ENCODE measurements at regions not wholly inside any gene's neighbourhood (a gene's known extent, or its start where the extent isn't known, plus 50 kb on each side); places are given as distances from the start of the nearest gene placed in this dataset.

GRCh38 chr1:208885650-208886049 is 641.5 kb upstream of the PLXNA2 start:
- in situ Hi-C loops (cut with HindIII; ENCODE audit: low pct_unique_long_range_greater_than_20kb, low sequenced_read_pairs): no loop called here
- TF ChIP-seq JUND (IDR thresholded peaks at IDR 0.05; ENCODE audit: low read depth): no peak
- DNase-seq (ENCODE audit: low read depth in 1 of 2, low spot score in 1 of 2): no peak

GRCh38 chr1:208888376-208888775 is 644.2 kb upstream of the PLXNA2 start:
- TF ChIP-seq JUND (IDR thresholded peaks at IDR 0.05; ENCODE audit: low read depth): no peak
- in situ Hi-C loops (cut with HindIII; ENCODE audit: low pct_unique_long_range_greater_than_20kb, low sequenced_read_pairs): no loop called here
- no peak for DNase-seq (ENCODE audit: low read depth in 1 of 2, low spot score in 1 of 2)

- in situ Hi-C loops (cut with HindIII; ENCODE audit: low pct_unique_long_range_greater_than_20kb, low sequenced_read_pairs): no loop called here
- DNase-seq (ENCODE audit: low read depth in 1 of 2, low spot score in 1 of 2): no peak
- TF ChIP-seq JUND (IDR thresholded peaks at IDR 0.05; ENCODE audit: low read depth): no peak
Observed at GRCh38 chr1:208892147-208892546, 648.0 kb upstream of the PLXNA2 start.

- TF ChIP-seq JUND (IDR thresholded peaks at IDR 0.05; ENCODE audit: low read depth): no peak
- in situ Hi-C loops (cut with HindIII; ENCODE audit: low pct_unique_long_range_greater_than_20kb, low sequenced_read_pairs): no loop called here
- DNase-seq (ENCODE audit: low read depth in 1 of 2, low spot score in 1 of 2): no peak
Observed at GRCh38 chr1:208893251-208893650, 649.1 kb upstream of the PLXNA2 start.

GRCh38 chr1:208895181-208895580 is 651.0 kb upstream of the PLXNA2 start:
- in situ Hi-C loops (cut with HindIII; ENCODE audit: low pct_unique_long_range_greater_than_20kb, low sequenced_read_pairs): no loop called here
- DNase-seq (ENCODE audit: low read depth in 1 of 2, low spot score in 1 of 2): no peak
- TF ChIP-seq JUND (IDR thresholded peaks at IDR 0.05; ENCODE audit: low read depth): no peak

- no peak for DNase-seq (ENCODE audit: low read depth in 1 of 2, low spot score in 1 of 2)
- TF ChIP-seq JUND (IDR thresholded peaks at IDR 0.05; ENCODE audit: low read depth): no peak
- in situ Hi-C loops (cut with HindIII; ENCODE audit: low pct_unique_long_range_greater_than_20kb, low sequenced_read_pairs): no loop called here
Observed at GRCh38 chr1:208895820-208896219, 651.6 kb upstream of the PLXNA2 start.

- no peak for TF ChIP-seq JUND (IDR thresholded peaks at IDR 0.05; ENCODE audit: low read depth)
- DNase-seq (ENCODE audit: low read depth in 1 of 2, low spot score in 1 of 2): no peak
- in situ Hi-C loops (cut with HindIII; ENCODE audit: low pct_unique_long_range_greater_than_20kb, low sequenced_read_pairs): no loop called here
Observed at GRCh38 chr1:208896768-208897167, 652.6 kb upstream of the PLXNA2 start.

- no peak for DNase-seq (ENCODE audit: low read depth in 1 of 2, low spot score in 1 of 2)
- no peak for TF ChIP-seq JUND (IDR thresholded peaks at IDR 0.05; ENCODE audit: low read depth)
- in situ Hi-C loops (cut with HindIII; ENCODE audit: low pct_unique_long_range_greater_than_20kb, low sequenced_read_pairs): no loop called here
Observed at GRCh38 chr1:208899438-208899837, 655.3 kb upstream of the PLXNA2 start.

- in situ Hi-C loops (cut with HindIII; ENCODE audit: low pct_unique_long_range_greater_than_20kb, low sequenced_read_pairs): no loop called here
- no peak for DNase-seq (ENCODE audit: low read depth in 1 of 2, low spot score in 1 of 2)
- no peak for TF ChIP-seq JUND (IDR thresholded peaks at IDR 0.05; ENCODE audit: low read depth)
Observed at GRCh38 chr1:208903251-208903905, 659.2 kb upstream of the PLXNA2 start.

- TF ChIP-seq JUND (IDR thresholded peaks at IDR 0.05; ENCODE audit: low read depth): no peak
- DNase-seq (ENCODE audit: low read depth in 1 of 2, low spot score in 1 of 2): no peak
- in situ Hi-C loops (cut with HindIII; ENCODE audit: low pct_unique_long_range_greater_than_20kb, low sequenced_read_pairs): no loop called here
Observed at GRCh38 chr1:208907790-208908189, 663.6 kb upstream of the PLXNA2 start.

GRCh38 chr1:208909011-208909984 is 665.1 kb upstream of the PLXNA2 start:
- in situ Hi-C loops (cut with HindIII; ENCODE audit: low pct_unique_long_range_greater_than_20kb, low sequenced_read_pairs): no loop called here
- DNase-seq (ENCODE audit: low read depth in 1 of 2, low spot score in 1 of 2): no peak
- TF ChIP-seq JUND (IDR thresholded peaks at IDR 0.05; ENCODE audit: low read depth): no peak

- no peak for DNase-seq (ENCODE audit: low read depth in 1 of 2, low spot score in 1 of 2)
- no peak for TF ChIP-seq JUND (IDR thresholded peaks at IDR 0.05; ENCODE audit: low read depth)
- in situ Hi-C loops (cut with HindIII; ENCODE audit: low pct_unique_long_range_greater_than_20kb, low sequenced_read_pairs): no loop called here
Observed at GRCh38 chr1:208910161-208910560, 666.0 kb upstream of the PLXNA2 start.

- in situ Hi-C loops (cut with HindIII; ENCODE audit: low pct_unique_long_range_greater_than_20kb, low sequenced_read_pairs): no loop called here
- DNase-seq (ENCODE audit: low read depth in 1 of 2, low spot score in 1 of 2): no peak
- TF ChIP-seq JUND (IDR thresholded peaks at IDR 0.05; ENCODE audit: low read depth): no peak
Observed at GRCh38 chr1:208917281-208917680, 666.2 kb upstream of the CAMK1G start.
